ENCODE measurements at regions not wholly inside any gene's neighbourhood (a gene's known extent, or its start where the extent isn't known, plus 50 kb on each side); places are given as distances from the start of the nearest gene placed in this dataset.
"Not testable (repeated sequence)": the region's sequence is repeated elsewhere in the genome, so short reads cannot be mapped to it uniquely, and the experiment has no call there.

DNA sequence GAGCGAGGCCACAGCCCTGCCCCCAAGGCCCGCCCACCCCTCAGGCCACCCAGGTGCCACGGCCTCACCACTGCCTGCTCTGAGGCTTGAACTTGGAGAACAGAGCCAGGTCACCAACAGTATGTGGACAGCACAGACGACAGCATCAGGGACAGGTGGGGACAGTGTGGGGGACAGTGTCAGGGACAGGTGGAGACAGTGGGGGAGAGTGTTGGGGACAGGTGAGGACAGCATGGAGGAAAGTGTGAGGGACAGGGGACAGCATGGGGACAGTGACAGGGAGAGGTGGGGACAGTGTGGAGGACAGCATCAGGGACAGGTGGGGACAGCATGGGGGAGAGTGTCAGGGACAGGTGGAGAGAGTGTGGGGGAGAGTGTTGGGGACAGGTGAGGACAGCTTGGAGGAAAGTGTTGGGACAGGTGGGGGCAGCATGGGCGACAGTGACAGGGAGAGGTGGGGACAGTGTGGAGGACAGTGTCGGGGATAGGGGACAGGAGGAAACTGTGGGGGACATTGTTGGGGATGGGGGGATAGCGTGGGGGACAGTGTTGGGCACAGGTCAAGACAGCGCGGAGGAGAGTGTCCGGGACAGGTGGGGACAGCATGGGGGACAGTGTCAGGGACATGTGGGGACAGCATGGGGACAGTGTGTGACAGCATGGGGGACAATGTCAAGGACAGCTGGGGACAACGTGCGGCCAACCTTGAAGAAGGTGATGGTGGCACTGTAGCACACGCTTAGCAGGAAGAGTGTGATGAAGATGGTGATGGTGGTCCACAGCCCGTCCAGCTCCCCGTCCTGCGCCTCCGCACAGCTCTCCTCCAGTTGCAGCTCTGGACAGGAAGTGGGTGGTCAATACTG is 114.9 kb downstream of the TMEM121 start:
- Histone ChIP-seq H3K27ac (peak overlapping the region in 1 of 4 donors; percentile 39), H3K4me1 (peaks cover 0 to 7% (median 0%) of the 10 kb centered on the region in 3 donors), H3K27me3 (no peaks in the 10 kb centered on the region), H3K36me3 (no peaks in the 10 kb centered on the region), H3K4me3 (no peak overlapping the region), H3K9me3 (no peaks in the 10 kb centered on the region)
- intact Hi-C loops (cut with DNase I) = no loop called here
- WGBS, 2 donors = 83 to 87% methylated on average over 9 to 12 of the region's 17 CpGs
- DNase-seq = no peak
- TF ChIP-seq POLR2A (IDR thresholded peaks at IDR 0.05) = no peak
- TF ChIP-seq, protein P1, sequence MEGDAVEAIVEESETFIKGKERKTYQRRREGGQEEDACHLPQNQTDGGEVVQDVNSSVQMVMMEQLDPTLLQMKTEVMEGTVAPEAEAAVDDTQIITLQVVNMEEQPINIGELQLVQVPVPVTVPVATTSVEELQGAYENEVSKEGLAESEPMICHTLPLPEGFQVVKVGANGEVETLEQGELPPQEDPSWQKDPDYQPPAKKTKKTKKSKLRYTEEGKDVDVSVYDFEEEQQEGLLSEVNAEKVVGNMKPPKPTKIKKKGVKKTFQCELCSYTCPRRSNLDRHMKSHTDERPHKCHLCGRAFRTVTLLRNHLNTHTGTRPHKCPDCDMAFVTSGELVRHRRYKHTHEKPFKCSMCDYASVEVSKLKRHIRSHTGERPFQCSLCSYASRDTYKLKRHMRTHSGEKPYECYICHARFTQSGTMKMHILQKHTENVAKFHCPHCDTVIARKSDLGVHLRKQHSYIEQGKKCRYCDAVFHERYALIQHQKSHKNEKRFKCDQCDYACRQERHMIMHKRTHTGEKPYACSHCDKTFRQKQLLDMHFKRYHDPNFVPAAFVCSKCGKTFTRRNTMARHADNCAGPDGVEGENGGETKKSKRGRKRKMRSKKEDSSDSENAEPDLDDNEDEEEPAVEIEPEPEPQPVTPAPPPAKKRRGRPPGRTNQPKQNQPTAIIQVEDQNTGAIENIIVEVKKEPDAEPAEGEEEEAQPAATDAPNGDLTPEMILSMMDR (IDR thresholded peaks at IDR 0.05) = no peak

DNA sequence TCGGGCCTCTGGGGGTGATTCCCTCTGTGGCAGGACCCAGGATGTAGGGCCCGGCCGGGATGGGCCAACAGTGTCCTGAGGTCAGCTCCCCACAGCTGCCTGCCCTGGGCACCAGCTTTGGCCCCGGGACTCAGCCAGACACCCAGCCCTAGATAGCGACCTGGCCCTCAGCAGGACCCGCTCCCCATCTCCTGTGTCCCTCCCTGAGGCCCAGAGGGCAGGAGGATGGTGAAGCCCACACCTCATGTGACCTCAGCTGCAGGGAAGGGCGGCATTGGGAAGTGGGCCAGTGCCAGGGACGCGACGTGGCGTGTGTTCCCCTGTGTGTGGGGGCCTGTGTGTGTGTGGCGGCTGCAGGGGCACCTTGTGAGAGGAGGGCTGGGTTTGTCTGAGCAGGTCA is 115.6 kb downstream of the TMEM121 start:
- no CpG with 5 or more reads among the region's 12 CpGs for WGBS, 2 donors
- DNase-seq; intact Hi-C loops (cut with DNase I); H3K9me3 ChIP-seq; H3K27me3 ChIP-seq; H3K27ac ChIP-seq; H3K36me3 ChIP-seq; H3K4me3 ChIP-seq; H3K4me1 ChIP-seq: not testable (repeated sequence)

DNA sequence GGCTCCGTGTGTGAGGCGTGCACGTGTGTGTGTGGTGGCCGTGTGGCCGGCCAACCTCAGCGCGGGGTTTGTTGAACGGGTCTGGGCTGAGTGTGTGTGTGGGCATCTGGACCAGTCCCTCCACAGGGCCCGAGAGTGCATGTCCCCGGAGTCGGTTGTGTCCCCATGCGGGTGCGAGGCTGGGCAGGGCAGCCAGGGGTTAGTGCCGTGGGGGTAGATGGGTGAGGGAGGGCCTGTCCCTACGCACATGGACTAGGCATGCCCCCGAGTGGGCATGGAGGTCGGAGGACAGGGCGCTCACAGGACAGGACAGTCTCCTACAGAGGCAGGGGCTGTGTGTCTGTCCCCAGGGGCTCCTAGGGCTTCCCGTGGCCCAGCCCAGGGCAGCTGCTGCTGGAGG is 116.1 kb downstream of the TMEM121 start:
- H3K4me1 ChIP-seq; H3K4me3 ChIP-seq; H3K9me3 ChIP-seq; H3K27ac ChIP-seq; H3K36me3 ChIP-seq; H3K27me3 ChIP-seq; DNase-seq; intact Hi-C loops (cut with DNase I): not testable (repeated sequence)
- no CpG with 5 or more reads among the region's 19 CpGs for WGBS, 2 donors

DNA sequence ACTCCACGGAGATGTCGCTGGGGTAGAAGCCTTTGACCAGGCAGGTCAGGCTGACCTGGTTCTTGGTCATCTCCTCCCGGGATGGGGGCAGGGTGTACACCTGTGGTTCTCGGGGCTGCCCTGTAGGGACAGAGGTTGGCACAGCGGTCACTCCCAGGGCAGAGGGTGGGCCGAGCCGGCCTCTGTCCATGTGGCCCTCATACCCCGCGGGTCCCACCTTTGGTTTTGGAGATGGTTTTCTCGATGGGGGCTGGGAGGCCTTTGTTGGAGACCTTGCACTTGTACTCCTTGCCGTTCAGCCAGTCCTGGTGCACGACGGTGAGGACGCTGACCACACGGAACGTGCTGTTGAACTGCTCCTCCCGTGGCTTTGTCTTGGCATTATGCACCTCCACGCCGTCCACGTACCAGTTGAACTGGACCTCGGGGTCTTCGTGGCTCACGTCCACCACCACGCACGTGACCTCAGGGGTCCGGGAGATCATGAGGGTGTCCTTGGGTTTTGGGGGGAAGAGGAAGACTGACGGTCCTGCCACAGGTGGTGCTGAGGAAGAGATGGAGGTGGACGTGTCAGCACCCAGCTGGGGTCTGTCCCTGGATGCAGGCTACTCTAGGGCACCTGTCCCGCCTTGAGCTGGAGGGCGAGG is 117.1 kb downstream of the TMEM121 start:
- H3K27ac ChIP-seq; intact Hi-C loops (cut with DNase I); H3K4me1 ChIP-seq; DNase-seq; H3K27me3 ChIP-seq; H3K4me3 ChIP-seq; H3K36me3 ChIP-seq; H3K9me3 ChIP-seq: not testable (repeated sequence)
- 73% methylated on average over 3 of the region's 30 CpGs; no CpG with 5 or more reads in 1 of the 2 donors for WGBS, 2 donors

DNA sequence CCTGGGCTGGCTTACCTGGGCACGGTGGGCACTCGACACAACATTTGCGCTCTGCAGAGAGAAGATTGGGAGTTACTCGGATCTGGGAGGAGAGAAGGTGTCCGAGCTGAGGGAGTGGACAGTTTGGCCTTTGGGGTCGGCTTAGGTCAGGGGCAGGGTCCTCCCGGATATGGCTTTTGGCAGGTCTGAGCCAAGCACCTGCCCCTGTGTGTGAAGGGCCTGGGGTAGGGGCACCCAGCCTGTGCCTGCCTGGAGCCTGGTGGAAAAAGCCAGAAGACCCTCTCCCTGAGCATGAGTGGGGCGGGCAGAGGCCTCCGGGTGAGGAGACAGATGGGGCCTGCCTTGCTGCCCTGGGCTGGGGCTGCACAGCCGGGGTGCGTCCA is 117.7 kb downstream of the TMEM121 start:
- H3K27ac ChIP-seq; intact Hi-C loops (cut with DNase I); H3K27me3 ChIP-seq; H3K9me3 ChIP-seq; H3K4me1 ChIP-seq; DNase-seq; H3K4me3 ChIP-seq; H3K36me3 ChIP-seq: not testable (repeated sequence)
- WGBS, 2 donors = 76% methylated on average over 4 of the region's 11 CpGs; no CpG with 5 or more reads in 1 of the 2 donors

DNA sequence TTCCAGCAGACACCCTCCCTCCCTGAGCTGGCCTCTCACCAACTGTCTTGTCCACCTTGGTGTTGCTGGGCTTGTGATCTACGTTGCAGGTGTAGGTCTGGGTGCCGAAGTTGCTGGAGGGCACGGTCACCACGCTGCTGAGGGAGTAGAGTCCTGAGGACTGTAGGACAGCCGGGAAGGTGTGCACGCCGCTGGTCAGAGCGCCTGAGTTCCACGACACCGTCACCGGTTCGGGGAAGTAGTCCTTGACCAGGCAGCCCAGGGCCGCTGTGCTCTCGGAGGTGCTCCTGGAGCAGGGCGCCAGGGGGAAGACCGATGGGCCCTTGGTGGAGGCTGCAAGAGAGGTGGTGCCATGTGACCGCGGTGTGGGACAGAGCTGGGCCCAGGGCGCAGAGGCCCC is 118.1 kb downstream of the TMEM121 start:
- WGBS, 2 donors = 88% methylated on average over 7 of the region's 19 CpGs; no CpG with 5 or more reads in 1 of the 2 donors
- DNase-seq; H3K27ac ChIP-seq; H3K4me1 ChIP-seq; H3K27me3 ChIP-seq; intact Hi-C loops (cut with DNase I); H3K4me3 ChIP-seq; H3K9me3 ChIP-seq; H3K36me3 ChIP-seq: not testable (repeated sequence)

DNA sequence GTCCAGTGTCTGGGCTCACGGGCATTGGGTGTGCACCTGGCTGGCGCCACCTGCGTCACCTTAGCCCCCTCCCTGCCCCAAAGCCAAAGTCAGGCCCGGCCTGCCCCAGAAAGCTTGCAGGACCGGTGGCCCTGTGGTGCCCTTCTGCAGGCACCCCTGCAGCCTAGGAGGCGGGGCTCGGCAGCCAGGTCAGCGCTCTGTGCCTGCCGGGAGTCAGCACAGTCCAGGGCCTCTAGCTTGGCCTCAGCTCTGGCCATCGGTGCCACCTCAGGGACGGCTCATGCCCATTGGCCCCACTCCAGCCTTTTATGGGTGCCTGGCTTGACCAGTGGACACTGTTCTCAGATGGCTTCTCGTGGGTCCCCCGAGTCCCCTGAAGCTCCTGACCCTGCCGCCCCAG is 118.5 kb downstream of the TMEM121 start:
- H3K9me3 ChIP-seq; H3K27ac ChIP-seq; DNase-seq; H3K36me3 ChIP-seq; H3K4me1 ChIP-seq; H3K27me3 ChIP-seq; intact Hi-C loops (cut with DNase I); H3K4me3 ChIP-seq: not testable (repeated sequence)
- no CpG with 5 or more reads among the region's 14 CpGs for WGBS, 2 donors

DNA sequence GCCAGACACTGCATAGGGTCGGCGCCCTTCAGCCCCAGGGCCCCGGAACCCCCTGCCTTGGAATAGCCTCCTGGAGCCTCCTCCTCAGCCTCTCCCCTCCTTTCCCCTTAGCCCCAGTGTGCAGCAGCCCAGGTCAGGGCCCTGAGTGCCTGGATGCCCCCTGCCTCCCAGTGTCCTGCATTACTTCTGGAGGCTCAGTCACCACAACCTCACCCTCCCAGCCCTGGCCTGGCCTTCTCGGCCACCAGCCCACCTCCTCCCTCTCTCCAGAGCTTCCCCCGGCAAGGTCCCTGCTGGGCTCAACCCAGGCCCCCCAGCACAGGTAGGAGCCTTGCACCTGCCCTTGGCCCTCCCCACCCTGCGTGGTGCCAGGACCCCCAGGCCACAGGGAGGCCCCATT is 119.0 kb downstream of the TMEM121 start:
- H3K4me1 ChIP-seq; H3K4me3 ChIP-seq; H3K36me3 ChIP-seq; DNase-seq; H3K9me3 ChIP-seq; H3K27ac ChIP-seq; H3K27me3 ChIP-seq; intact Hi-C loops (cut with DNase I): not testable (repeated sequence)
- WGBS, 2 donors = no CpG with 5 or more reads among the region's 6 CpGs
